HL-60 (cell line): ENCODE measurements at regions not wholly inside any gene's neighbourhood (a gene's known extent, or its start where the extent isn't known, plus 50 kb on each side); places are given as distances from the start of the nearest gene placed in this dataset.
"Not testable (repeated sequence)": the region's sequence is repeated elsewhere in the genome, so short reads cannot be mapped to it uniquely, and the experiment has no call there.

Experiments
- DNase-seq, 2 experiments: peaks; one replicate each; pipeline ENCODE4 v3.0.0-alpha.2; 2010 to 2020; ENCODE audit warnings: low read depth in 1 of 2, low spot score in 1 of 2
- H3K27ac ChIP-seq: fragments of 250-450 bp; sonication (Bioruptor Pico); replicated peaks from 2 replicates; pipeline ENCODE4 v1.5.1; 2020; ENCODE audit warnings: mild to moderate bottlenecking, moderate library complexity
- H3K27me3 ChIP-seq: fragments of 250-450 bp; sonication (Bioruptor Pico); 2 replicates; pipeline ENCODE4 v1.5.1; 2021; ENCODE audit warnings: mild to moderate bottlenecking, moderate library complexity; ENCODE audit not compliant: insufficient read depth, poor library complexity, severe bottlenecking
- H3K4me3 ChIP-seq: replicated peaks from 2 replicates; pipeline ENCODE4 v1.5.1; 2011; ENCODE audit warnings: mild to moderate bottlenecking, control low read depth, low read length; ENCODE audit not compliant: insufficient read depth
- GABPA ChIP-seq: IDR thresholded peaks from 2 replicates; pipeline ENCODE4 v1.6.1; 2012; ENCODE audit warnings: low read depth
- POLR2AphosphoS5 ChIP-seq: IDR thresholded peaks from 2 replicates; pipeline ENCODE4 v1.6.1; 2012; ENCODE audit warnings: low read depth
- SPI1 ChIP-seq: IDR thresholded peaks from 2 replicates; pipeline ENCODE4 v1.6.1; 2012; ENCODE audit warnings: low read depth, mild to moderate bottlenecking, borderline replicate concordance
- TF ChIP-seq, protein P1 (sequence below): IDR thresholded peaks from 2 replicates; pipeline ENCODE4 v1.6.1; 2012; ENCODE audit warnings: low read depth; ENCODE audit not compliant: insufficient replicate concordance
- TF ChIP-seq, protein P2 (sequence below): IDR thresholded peaks from one replicate; pipeline ENCODE4 v1.5.1; 2011; ENCODE audit warnings: low read length, control low read depth, inconsistent platforms; ENCODE audit not compliant: insufficient read depth

DNA sequence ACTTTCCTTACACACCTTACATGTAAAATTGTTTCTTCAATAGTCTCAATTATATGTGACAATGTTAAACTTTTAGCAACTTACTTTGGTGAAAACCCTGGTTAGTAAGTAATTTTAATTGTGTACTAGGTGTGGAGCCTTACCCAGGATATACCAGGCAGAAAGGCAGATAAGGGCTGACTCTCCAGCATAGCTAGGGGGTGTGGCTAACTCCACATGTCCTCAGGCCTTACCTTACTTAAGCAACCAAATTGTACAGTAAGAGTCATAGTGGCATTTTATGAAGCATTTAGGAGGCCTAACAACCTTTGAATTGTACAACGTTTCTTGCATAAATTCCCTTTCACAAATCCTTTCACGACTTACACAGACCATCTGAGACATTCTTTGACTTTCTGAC lies 118.2 kb upstream of the OR9Q1 start:
- Histone ChIP-seq H3K27me3 (no peaks in the 10 kb centered on the region), H3K27ac (no peak overlapping the region), H3K4me3 (no peak overlapping the region)
- TF ChIP-seq GABPA (no peak), POLR2AphosphoS5 (no peak), SPI1 (no peak)
- TF ChIP-seq, protein P1, sequence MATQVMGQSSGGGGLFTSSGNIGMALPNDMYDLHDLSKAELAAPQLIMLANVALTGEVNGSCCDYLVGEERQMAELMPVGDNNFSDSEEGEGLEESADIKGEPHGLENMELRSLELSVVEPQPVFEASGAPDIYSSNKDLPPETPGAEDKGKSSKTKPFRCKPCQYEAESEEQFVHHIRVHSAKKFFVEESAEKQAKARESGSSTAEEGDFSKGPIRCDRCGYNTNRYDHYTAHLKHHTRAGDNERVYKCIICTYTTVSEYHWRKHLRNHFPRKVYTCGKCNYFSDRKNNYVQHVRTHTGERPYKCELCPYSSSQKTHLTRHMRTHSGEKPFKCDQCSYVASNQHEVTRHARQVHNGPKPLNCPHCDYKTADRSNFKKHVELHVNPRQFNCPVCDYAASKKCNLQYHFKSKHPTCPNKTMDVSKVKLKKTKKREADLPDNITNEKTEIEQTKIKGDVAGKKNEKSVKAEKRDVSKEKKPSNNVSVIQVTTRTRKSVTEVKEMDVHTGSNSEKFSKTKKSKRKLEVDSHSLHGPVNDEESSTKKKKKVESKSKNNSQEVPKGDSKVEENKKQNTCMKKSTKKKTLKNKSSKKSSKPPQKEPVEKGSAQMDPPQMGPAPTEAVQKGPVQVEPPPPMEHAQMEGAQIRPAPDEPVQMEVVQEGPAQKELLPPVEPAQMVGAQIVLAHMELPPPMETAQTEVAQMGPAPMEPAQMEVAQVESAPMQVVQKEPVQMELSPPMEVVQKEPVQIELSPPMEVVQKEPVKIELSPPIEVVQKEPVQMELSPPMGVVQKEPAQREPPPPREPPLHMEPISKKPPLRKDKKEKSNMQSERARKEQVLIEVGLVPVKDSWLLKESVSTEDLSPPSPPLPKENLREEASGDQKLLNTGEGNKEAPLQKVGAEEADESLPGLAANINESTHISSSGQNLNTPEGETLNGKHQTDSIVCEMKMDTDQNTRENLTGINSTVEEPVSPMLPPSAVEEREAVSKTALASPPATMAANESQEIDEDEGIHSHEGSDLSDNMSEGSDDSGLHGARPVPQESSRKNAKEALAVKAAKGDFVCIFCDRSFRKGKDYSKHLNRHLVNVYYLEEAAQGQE, result no peak
- TF ChIP-seq, protein P2, sequence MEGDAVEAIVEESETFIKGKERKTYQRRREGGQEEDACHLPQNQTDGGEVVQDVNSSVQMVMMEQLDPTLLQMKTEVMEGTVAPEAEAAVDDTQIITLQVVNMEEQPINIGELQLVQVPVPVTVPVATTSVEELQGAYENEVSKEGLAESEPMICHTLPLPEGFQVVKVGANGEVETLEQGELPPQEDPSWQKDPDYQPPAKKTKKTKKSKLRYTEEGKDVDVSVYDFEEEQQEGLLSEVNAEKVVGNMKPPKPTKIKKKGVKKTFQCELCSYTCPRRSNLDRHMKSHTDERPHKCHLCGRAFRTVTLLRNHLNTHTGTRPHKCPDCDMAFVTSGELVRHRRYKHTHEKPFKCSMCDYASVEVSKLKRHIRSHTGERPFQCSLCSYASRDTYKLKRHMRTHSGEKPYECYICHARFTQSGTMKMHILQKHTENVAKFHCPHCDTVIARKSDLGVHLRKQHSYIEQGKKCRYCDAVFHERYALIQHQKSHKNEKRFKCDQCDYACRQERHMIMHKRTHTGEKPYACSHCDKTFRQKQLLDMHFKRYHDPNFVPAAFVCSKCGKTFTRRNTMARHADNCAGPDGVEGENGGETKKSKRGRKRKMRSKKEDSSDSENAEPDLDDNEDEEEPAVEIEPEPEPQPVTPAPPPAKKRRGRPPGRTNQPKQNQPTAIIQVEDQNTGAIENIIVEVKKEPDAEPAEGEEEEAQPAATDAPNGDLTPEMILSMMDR, result no peak
- DNase-seq, result no peak

DNA sequence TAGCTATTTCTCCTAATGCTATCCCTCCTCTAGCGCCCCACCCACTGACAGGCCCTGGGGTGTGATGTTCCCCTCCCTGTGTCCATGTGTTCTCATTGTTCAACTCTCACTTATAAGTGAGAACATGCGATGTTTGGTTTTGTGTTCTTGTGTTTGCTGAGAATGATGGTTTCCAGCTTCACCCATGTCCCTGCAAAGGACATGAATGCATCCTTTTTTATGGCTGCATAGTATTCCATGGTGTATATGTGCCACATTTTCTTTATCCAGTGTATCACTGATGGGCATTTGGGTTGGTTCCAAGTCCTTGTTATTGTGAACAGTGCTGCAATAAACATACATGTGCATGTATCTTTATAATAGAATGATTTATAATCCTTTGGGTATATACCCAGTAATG lies 115.3 kb upstream of the OR9Q1 start:
- H3K27me3 ChIP-seq, H3K27ac ChIP-seq, H3K4me3 ChIP-seq, DNase-seq: not testable (repeated sequence)

DNA sequence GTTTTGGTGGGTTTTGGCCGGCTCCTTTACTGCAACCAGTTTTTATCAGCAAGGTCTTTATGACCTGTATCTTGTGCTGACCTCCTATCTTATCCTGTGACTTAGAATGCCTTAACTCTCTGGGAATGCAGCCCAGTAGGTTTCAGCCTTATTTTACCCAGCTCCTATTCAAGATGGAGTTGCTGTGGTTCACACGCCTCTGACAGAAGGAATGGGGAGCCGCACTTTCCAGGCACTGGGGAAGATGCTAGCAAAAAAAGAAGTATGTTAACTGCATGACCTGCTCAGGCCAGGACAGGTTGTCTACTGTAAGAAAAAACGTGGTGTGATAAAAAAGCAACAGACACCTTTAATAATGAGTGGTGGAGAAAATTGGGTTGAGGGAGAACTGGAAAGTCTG lies 112.2 kb upstream of the OR9Q1 start:
- not testable (repeated sequence) for DNase-seq, H3K27me3 ChIP-seq, H3K4me3 ChIP-seq, H3K27ac ChIP-seq

DNA sequence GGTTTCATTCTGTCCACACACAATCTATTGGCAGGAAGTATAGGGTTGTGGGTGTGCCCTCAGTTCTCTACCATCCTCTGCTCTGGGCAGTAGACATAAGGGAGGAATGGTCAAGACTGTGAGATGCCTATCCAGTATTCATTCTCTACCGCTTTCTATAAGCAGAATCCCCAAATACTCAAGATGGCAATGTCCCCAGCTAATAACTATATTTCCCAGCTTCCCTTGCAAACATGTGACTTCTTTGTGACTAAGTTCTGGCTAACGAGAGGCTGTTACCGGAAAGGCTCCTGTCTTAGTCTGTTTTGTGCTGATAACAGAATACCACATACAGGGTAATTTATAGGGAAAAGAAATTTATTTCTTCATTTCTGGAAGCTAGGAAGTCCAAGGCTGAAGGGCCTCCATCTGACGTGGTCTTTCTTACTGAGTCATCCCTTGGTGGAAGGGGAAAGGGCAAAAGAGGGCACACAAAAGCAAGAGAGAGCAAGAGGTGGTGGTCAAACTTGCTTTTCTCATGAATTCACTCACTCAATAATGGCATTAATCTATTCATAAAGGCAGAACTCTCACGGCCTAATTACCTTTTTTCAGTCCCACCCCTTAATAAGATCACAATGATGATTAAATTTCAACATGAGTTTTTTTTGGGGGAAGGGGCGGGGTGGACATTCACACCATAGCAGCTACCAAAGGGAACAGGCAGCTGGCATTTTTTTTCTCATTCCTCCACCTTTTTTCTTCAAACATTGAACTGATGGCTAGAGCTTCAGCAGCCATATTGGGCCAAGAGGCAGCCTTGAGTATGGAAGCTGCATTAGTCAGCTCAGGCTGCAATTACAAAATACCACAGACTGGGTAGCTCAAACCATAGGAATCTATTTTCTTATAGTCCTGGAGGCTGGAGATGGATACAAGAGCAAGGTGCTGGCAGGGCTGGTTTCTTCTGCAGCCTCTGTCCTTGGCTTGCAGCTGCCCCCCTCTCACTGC lies 109.7 kb upstream of the OR9Q1 start:
- TF ChIP-seq SPI1, result no peak
- TF ChIP-seq, protein P1, result no peak
- no peak for TF ChIP-seq GABPA
- TF ChIP-seq POLR2AphosphoS5, result no peak
- TF ChIP-seq, protein P2, result no peak
- no peak for DNase-seq
- Histone ChIP-seq H3K27ac (no peak overlapping the region), H3K27me3 (no peaks in the 10 kb centered on the region), H3K4me3 (no peak overlapping the region)

DNA sequence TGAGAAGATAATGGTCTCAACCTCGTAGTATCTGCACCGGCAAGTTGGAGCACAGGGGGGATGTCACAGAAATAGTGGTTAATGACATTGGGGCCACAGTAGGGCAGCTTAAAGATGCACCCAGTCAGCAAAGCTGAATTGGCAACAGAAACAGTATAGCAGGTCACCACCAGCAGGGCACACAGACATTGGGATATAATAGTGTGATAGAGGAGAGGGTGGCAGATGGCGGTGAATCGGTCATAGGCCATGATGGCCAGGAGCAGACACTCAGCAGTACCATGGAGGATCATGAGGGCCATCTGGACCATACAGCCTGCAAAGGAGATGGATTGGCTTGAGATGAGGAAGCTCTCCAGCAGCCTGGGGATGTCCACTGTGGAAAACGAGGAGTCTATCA lies 106.0 kb upstream of the OR9Q1 start:
- Histone ChIP-seq H3K27me3 (no peaks in the 10 kb centered on the region), H3K27ac (no peak overlapping the region), H3K4me3 (no peak overlapping the region)
- TF ChIP-seq GABPA, result no peak
- TF ChIP-seq POLR2AphosphoS5, result no peak
- TF ChIP-seq, protein P2, result no peak
- TF ChIP-seq, protein P1, result no peak
- TF ChIP-seq SPI1, result no peak
- DNase-seq, result no peak
